GM21423 (cell line): ENCODE measurements at regions not wholly inside any gene's neighbourhood (a gene's known extent, or its start where the extent isn't known, plus 50 kb on each side); places are given as distances from the start of the nearest gene placed in this dataset.

Experiments
- ATAC-seq: cut with Tn5 transposase; IDR thresholded peaks from one replicate; pipeline ENCODE4 v1.9.1; 2021; ENCODE audit warnings: mild to moderate bottlenecking, moderate library complexity; ENCODE audit not compliant: unreplicated experiment

DNA sequence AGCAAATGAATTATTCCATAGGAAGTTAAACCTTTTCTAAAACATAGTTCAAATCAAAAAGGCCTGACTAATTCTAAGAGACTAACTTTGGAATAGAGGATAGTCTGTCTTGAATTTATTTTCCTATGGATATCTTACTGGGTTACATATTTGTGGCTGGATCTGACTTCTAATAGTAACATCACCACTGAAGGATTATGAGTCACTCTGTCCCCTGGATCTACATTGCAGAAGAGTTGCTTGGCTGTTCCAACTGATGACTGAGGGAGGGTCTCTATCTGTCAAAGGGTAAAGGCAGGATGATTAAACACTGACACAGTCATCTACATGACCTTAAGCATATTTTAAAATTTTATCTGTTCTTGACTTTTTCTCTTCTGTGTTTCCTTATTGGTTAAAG is 119.6 kb upstream of the FST start:
- ATAC-seq: no peak

DNA sequence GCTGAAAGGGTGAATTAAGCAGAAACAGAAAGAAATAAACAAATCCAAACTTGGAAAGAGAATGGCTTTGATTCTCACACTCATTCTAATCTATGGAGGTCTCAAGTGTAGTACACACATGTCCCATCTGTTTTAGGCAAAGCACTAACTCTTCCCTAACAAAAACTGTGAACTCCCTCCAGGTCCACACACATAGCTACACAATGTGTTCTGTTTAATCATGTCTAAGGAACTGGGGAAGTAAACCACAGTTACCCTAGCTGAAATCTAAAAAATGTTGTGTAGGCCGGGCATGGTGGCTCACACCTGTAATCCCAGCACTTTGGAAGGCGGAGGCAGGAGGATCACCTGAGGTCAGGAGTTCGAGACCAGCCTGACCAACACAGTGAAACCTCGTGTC is 118.7 kb upstream of the FST start:
- no peak for ATAC-seq

DNA sequence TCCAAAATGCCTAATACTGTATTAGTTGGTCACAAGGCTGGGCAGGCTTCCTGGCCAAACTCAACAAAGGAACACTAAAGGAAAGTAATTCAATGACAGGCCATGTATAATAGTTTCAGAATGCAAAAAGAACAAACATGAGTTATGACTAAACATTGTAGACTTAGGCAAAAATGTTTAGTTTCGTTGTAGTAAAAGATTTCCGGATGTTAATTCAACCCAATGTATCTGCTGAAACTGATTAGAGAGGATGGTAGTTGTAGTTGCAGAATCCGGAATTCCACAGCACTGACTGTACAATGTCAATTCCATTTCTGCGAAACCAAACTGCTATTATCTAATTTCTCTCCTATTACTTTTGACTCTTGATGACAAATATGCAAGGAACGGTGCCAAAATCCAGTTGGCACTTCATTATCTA is 117.9 kb upstream of the FST start:
- ATAC-seq: no peak

GRCh38 chr5:53364061-53364460 is 116.4 kb upstream of the FST start:
- ATAC-seq: no peak

DNA sequence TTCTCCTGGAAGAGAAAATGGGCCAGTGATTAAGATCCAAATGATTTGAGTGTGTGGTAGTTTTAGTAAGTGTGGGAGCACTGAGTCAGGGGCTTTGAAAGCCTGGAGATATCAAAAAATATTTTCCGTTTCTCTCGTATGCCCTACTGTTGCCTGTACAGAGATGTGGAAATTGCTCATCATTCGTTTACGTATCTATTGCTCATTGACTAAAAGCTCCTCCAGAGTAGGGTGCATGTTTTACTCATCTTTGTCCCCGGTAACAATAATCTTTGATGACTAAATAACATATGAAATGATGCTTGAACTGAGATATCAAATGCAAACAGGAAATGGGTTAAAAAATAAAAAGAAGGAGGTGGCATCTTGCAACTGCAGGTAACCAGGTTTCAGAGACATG is 114.2 kb upstream of the FST start:
- ATAC-seq: no peak

- no peak for ATAC-seq
These were observed 112.7 kb upstream of the FST start for GRCh38 chr5:53367727-53368126.

GRCh38 chr5:53368516-53368915 is 111.9 kb upstream of the FST start:
- ATAC-seq: no peak

DNA sequence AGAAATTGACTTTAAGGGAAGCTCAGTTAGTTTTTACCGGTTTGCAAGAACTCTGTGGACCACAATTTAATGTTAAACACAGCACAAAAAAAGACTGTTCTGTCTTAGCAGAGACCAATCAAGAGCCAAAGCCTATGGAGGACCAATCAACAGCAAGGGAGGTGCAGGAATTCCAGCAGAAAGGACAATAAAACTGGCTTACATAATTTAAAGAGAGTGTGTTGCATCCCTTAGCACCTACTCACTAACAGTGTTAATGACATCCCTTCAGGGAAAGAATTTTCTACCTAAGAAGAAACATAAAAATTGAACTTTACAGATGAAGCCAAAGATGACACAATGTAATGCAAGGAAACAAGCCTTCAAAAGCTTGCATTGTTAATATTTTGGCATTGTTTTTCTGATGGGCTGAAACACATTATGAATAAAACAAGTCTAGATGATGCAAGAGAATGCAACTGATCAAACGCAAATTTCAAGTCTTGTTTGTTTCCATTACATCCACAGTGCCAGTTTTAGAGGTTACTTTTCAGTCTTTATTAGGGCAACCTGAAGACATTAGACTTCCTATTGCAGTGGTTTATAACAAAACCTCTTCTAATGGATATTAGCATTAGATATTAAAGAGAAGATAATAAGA is 111.3 kb upstream of the FST start:
- ATAC-seq: no peak

DNA sequence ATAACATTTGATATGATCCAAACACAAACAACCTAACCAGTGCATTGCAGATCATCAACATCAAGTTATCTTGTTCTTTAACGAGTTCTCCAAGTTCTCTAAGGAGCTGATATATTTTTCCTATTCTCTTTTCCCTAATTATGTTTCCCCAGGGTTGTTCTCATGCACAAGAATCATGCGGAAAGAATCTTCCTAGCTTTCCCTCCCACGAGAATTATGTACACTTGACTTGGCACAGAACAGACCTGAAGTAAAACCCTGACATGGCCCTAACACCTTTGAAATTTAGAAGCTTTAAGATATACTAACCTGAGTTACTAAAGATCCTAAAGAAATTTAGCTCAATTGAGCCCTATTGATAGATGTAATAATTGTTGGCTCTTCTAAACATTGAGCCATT is 110.7 kb upstream of the FST start:
- no peak for ATAC-seq

DNA sequence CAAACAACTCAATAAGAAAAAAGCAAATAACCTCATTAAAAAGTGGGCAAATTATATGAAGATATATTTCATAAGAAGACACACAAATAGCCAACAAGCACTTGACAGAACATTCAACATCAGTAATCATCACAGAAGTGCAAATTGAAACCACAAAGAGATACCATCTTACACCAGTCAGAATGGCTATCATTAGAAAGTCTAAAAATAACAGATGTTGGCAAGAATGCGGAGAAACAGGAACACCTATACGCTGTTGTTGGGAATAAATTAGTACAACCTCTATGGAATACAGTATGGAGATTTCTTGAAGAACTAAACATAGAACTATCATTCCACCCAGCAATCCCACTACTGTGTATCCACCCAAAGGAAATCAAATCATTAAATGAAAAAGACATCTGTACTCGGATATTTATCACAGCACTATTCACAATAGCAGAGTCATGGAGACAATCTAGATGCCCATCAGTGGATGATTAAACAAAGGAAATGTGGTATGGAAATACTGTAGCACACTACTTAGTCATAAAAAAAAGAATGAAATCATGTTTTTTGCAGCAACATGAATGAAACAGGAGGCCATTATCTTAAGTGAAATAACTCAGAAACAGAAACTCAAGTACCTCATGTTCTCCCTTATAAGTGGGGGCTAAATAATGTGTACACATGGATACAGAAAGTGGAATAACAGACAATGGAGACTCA is 106.8 kb upstream of the FST start:
- ATAC-seq: no peak

DNA sequence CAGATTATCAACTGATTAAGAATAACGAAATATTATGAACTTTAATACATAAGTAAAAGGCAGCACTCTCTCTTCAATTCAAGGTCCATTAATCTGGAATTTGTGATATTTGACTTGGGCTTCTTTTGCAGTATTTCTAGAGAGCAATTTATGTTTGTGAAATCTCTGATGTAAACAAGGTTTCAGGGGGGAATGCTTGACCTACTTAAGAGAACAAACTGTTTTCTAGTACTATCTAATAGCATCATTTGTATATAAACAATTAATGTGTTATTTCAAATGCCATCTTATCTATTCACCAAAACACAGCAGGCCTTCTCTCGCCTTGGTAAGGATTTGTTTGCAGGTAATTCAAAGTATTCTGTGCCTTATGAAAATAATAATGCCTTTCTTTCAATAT is 103.6 kb upstream of the FST start:
- ATAC-seq: no peak

GRCh38 chr5:53378190-53378589 is 102.2 kb upstream of the FST start:
- no peak for ATAC-seq

DNA sequence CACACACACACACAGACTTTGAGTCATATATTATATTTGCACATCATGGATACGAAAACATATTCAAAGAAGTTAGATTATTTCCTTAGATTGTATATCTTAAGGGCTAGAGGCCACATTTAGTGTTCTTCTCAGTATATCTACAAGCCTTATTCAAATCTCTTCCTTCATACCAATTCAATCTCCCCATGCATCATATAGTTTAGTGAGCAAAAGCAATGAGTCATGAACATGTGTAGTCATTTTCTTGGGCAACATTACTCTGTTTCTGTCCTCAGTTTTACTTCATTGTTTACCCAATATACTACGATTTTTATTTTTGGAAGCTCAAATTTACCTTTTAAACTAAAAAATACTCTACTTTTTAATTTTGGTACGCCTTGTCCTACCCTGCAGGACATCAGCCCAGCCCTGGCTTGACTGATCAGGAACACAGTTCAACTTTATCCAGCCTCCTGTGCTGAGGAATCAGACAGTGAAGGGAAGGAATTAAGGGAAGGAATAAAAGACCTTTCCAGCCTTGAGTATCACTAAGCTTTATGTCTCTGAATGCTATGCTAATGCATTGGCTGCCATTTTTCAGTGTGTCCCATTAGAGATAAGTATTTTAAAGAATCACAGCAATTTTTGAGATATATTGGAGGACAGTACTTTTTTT is 101.7 kb upstream of the FST start:
- ATAC-seq: no peak

DNA sequence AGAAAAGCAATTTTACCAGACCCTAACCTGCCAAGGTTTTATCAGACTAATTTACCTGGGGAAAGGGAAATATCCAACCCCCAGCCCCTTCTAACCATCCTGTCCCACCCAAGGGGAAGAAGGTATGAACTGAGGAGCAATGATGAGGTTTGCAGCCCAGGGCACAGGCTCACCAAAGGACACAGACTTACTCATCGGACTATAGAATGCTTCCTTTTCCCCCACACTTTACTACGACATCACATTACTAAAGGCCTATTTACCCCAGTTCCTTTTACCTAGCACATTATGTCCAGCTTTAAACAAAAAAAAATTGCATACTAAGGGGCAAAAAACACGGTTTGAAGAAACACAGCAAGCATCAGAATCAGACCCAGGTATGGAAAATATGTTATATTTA is 94.1 kb upstream of the FST start:
- no peak for ATAC-seq

- ATAC-seq: no peak
These were observed 91.3 kb upstream of the FST start for GRCh38 chr5:53389093-53389492.

- no peak for ATAC-seq
These were observed 88.4 kb upstream of the FST start for GRCh38 chr5:53392073-53392472.

DNA sequence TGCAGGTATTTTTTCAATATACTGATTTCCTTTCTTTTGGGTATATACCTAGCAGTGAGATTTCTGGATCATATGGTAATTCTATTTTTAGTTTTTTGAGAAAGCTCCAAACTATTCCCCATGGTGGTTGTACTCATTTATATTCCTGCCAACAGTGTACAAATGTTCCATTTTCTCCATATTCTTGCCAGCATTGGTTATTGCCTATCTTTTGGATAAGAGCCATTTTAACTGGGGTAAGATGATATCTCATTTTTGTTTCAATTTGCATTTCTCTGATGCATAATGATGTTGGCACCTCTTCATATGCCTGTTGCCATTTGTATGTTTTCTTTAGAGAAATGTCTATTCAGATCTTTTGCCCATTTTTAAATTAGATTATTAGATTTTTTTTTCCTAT is 85.6 kb upstream of the FST start:
- no peak for ATAC-seq

DNA sequence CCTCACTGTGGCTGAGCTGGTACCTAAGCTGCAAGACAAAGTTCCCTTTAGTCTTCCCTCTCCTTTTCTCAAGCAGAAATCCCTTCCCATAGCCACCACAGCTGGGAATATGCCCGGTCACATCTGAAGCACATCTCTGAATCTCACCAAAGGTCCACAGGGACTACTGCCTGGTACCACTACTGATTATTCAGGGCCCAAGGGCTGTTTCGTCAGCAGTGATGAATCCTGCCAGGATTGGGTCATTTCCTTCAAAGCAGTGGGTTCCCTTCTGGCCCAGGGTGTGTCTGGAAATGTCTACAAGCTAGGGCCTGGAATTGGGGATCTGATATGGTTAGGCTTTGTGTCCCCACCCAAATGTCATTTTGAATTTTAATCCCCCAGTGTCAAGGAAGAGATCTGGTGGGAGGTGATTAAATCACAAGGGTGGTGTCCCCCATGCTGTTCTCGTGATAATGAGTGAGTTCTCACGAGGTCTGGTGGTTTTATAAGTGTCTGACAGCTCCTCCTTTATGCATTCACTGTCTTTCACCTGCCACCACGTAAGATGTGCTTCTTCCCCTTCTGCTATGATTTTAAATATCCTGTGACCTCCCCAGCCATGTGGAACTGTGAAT is 83.2 kb upstream of the FST start:
- no peak for ATAC-seq

- no peak for ATAC-seq
These were observed 82.6 kb upstream of the FST start for GRCh38 chr5:53397845-53398244.

DNA sequence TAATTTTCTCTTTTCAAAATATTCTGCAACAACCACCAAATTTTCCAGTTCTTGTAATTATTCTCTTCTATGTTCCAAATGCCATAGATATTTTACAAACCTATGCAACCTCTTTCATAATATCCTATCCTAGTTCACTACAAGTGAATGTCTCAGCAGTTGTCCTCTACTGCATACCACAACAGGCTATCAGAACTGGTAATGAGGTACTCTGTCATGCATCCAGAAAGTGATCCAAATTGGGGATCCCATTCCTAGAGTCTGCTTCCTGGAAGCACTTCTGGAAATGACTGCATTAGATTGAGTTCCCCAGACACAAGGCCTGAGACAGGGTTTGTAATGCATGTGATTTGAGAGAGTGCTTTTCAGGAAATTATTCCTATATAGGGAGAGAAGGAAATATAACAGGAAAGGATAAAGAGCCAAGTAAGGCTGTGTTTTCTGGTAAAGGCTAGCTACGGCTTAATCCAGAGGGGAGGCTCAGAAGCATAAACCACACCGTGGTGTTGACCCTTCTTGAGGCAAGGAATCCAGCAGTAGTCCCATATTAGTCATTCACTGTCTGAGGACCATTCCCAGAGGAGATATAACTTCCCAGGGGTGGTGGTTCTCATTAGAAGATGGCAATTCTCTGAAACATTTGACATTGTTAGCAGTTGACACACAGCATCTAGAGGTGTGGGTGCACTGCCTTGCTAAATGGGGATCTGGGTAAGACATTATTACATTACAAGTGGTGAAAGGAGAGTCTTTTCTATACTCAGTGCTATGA is 80.3 kb upstream of the FST start:
- no peak for ATAC-seq

DNA sequence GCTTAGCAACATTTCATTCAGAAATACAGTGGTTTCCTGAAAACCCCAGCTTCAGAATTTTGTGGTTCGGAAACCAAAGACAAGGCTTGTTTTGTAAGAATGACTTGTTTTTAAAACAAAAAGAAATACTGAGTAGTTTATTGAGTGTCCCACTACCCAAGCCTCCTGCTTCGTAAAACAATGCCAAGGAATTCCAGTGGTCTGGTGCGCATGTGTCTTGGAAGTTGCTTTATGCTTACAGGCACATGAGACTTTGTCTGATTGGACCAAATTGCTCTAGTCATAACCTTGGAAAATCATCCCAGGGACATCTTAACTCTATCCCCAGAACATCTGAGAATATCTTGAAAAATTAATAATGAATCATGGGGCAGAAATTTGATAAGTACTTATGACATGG is 77.1 kb upstream of the FST start:
- ATAC-seq: no peak
